Neural cell (in vitro differentiated cells): ENCODE measurements at regions not wholly inside any gene's neighbourhood (a gene's known extent, or its start where the extent isn't known, plus 50 kb on each side); places are given as distances from the start of the nearest gene placed in this dataset.

Experiments used
- H2AFZ ChIP-seq: fragments of 200-600, 300-800 bp; sonication (generic), shearing (Covaris generic); 2 replicates; pipeline ENCODE4 v1.6.0; 2014; ENCODE audit warnings: low read depth, mild to moderate bottlenecking, antibody characterized with exemption, low read length, moderate library complexity
- H3F3A ChIP-seq: fragments of 200-600 bp; shearing (Covaris generic); 2 replicates; pipeline ENCODE4 v1.6.1; 2016; ENCODE audit warnings: mild to moderate bottlenecking, moderate library complexity, mixed read lengths, antibody characterized with exemption, low read length; ENCODE audit not compliant: insufficient read depth, poor library complexity, severe bottlenecking
- H3K27ac ChIP-seq: fragments of 200-600, 300-800 bp; sonication (generic), shearing (Covaris generic); 2 replicates; pipeline ENCODE4 v1.5.1; 2014; ENCODE audit warnings: mild to moderate bottlenecking, low read length, moderate library complexity
- H3K27me3 ChIP-seq: fragments of 300-800, 200-600 bp; sonication (generic), shearing (Covaris generic); 2 replicates; pipeline ENCODE4 v1.6.0; 2014; ENCODE audit warnings: mild to moderate bottlenecking, low read depth, low read length, moderate library complexity; ENCODE audit not compliant: insufficient read depth
- H3K36me3 ChIP-seq: fragments of 300-800, 200-600 bp; sonication (generic), shearing (Covaris generic); 2 replicates; pipeline ENCODE4 v1.5.1; 2014; ENCODE audit warnings: mild to moderate bottlenecking, antibody characterized with exemption, low read length, moderate library complexity; ENCODE audit not compliant: insufficient read depth
- H3K4me2 ChIP-seq: fragments of 300-800, 200-600 bp; sonication (generic), shearing (Covaris generic); 2 replicates; pipeline ENCODE4 v1.6.0; 2014; ENCODE audit warnings: mild to moderate bottlenecking, low read length
- H3K4me3 ChIP-seq: fragments of 300-800, 200-600 bp; sonication (generic), shearing (Covaris generic); 2 replicates; pipeline ENCODE4 v1.5.1; 2014; ENCODE audit warnings: mild to moderate bottlenecking, low read length, moderate library complexity
- H3K79me2 ChIP-seq: fragments of 200-600 bp; shearing (Covaris generic); replicated peaks from 2 replicates; pipeline ENCODE4 v1.6.0; 2014; ENCODE audit warnings: mild to moderate bottlenecking, low read length, moderate library complexity; ENCODE audit not compliant: insufficient read depth
- H3K9ac ChIP-seq: fragments of 300-800, 200-600 bp; sonication (generic), shearing (Covaris generic); 2 replicates; pipeline ENCODE4 v1.6.1; 2016; ENCODE audit warnings: mild to moderate bottlenecking, low read length, mixed read lengths
- H3K9me2 ChIP-seq: fragments of 200-600 bp; shearing (Covaris generic); 2 replicates; pipeline ENCODE4 v1.6.1; 2016; ENCODE audit warnings: mild to moderate bottlenecking, low read length, mixed read lengths; ENCODE audit not compliant: insufficient read depth
- H3K9me3 ChIP-seq: fragments of 200-600, 300-800 bp; sonication (generic), shearing (Covaris generic); 2 replicates; pipeline ENCODE4 v1.6.1; 2016; ENCODE audit warnings: mild to moderate bottlenecking, mixed run types, low read length, moderate library complexity, mixed read lengths
- H4K20me1 ChIP-seq: fragments of 200-600 bp; shearing (Covaris generic); 2 replicates; pipeline ENCODE4 v1.6.1; 2016; ENCODE audit warnings: mild to moderate bottlenecking, mixed run types; ENCODE audit not compliant: insufficient read depth
- CTCF ChIP-seq: fragments of 450-650 bp; IDR thresholded peaks from 2 replicates; pipeline ENCODE4 v1.5.1; 2014; ENCODE audit warnings: antibody characterized with exemption, mild to moderate bottlenecking, moderate library complexity; ENCODE audit not compliant: poor library complexity, severe bottlenecking
- EP300 ChIP-seq: fragments of 450-650 bp; conservative IDR thresholded peaks from 2 replicates; pipeline ENCODE4 v1.6.1; 2014; ENCODE audit warnings: antibody characterized with exemption, mild to moderate bottlenecking, moderate library complexity; ENCODE audit not compliant: poor library complexity, severe bottlenecking
- EZH2 ChIP-seq: fragments of 200-600, 300-800 bp; shearing (Covaris generic), sonication (generic); IDR thresholded peaks from 2 replicates; pipeline ENCODE4 v1.6.1; 2014; ENCODE audit warnings: antibody characterized with exemption, low read length, borderline replicate concordance, mild to moderate bottlenecking; ENCODE audit not compliant: insufficient read depth, poor library complexity, severe bottlenecking
- MXI1 ChIP-seq: fragments of 450-650 bp; conservative IDR thresholded peaks from 2 replicates; pipeline ENCODE4 v1.6.1; 2014; ENCODE audit warnings: antibody characterized with exemption, mild to moderate bottlenecking; ENCODE audit not compliant: poor library complexity, severe bottlenecking
- POLR2AphosphoS5 ChIP-seq: IDR thresholded peaks from 2 replicates; pipeline ENCODE4 v1.6.1; 2012
- RAD21 ChIP-seq: fragments of 450-650 bp; conservative IDR thresholded peaks from 2 replicates; pipeline ENCODE4 v1.6.1; 2014; ENCODE audit warnings: antibody characterized with exemption, mild to moderate bottlenecking, moderate library complexity
- REST ChIP-seq: IDR thresholded peaks from 2 replicates; pipeline ENCODE4 v1.6.1; 2012; ENCODE audit warnings: borderline replicate concordance
- SMC3 ChIP-seq: fragments of 450-650 bp; conservative IDR thresholded peaks from 2 replicates; pipeline ENCODE4 v1.6.1; 2014; ENCODE audit warnings: antibody characterized with exemption, mild to moderate bottlenecking, moderate library complexity; ENCODE audit not compliant: poor library complexity
- TAF1 ChIP-seq: IDR thresholded peaks from 2 replicates; pipeline ENCODE4 v1.6.1; 2012; ENCODE audit warnings: low read depth

- Histone ChIP-seq H3K4me2 (no peak overlapping the region), H3K9me3 (no peaks in the 10 kb centered on the region), H3K9me2 (no peaks in the 10 kb centered on the region), H4K20me1 (no peaks in the 10 kb centered on the region), H3F3A (no peaks in the 10 kb centered on the region), H2AFZ (no peak overlapping the region), H3K27me3 (no peaks in the 10 kb centered on the region), H3K4me3 (no peak overlapping the region), H3K9ac (no peak overlapping the region), H3K36me3 (no peaks in the 10 kb centered on the region), H3K27ac (no peak overlapping the region), H3K79me2 (no peaks in the 10 kb centered on the region)
- TF ChIP-seq SMC3 (no peak), MXI1 (no peak), EZH2 (no peak), REST (no peak), EP300 (no peak), RAD21 (no peak), TAF1 (no peak), POLR2AphosphoS5 (no peak), CTCF (no peak)
Measured at GRCh38 chr11:114784891-114785290, 106.6 kb downstream of the NXPE2 start.

GRCh38 chr11:114785820-114786219, 107.5 kb downstream of the NXPE2 start:
- Histone ChIP-seq H4K20me1 (no peaks in the 10 kb centered on the region), H3K79me2 (no peaks in the 10 kb centered on the region), H3K27ac (no peak overlapping the region), H3F3A (no peaks in the 10 kb centered on the region), H3K27me3 (no peaks in the 10 kb centered on the region), H2AFZ (no peak overlapping the region), H3K4me2 (no peak overlapping the region), H3K9me3 (no peaks in the 10 kb centered on the region), H3K9me2 (no peaks in the 10 kb centered on the region), H3K36me3 (no peaks in the 10 kb centered on the region), H3K9ac (no peak overlapping the region), H3K4me3 (no peak overlapping the region)
- TF ChIP-seq RAD21 (no peak), REST (no peak), TAF1 (no peak), SMC3 (no peak), MXI1 (no peak), EP300 (no peak), EZH2 (no peak), CTCF (no peak), POLR2AphosphoS5 (no peak)
